HL-60 (cell line): ENCODE measurements at regions not wholly inside any gene's neighbourhood (a gene's known extent, or its start where the extent isn't known, plus 50 kb on each side); places are given as distances from the start of the nearest gene placed in this dataset.

ENCODE experiments used
- DNase-seq, 2 experiments: peaks; one replicate each; pipeline ENCODE4 v3.0.0-alpha.2; 2010 to 2020; ENCODE audit warnings: low read depth in 1 of 2, low spot score in 1 of 2
- H3K27ac ChIP-seq: fragments of 250-450 bp; sonication (Bioruptor Pico); replicated peaks from 2 replicates; pipeline ENCODE4 v1.5.1; 2020; ENCODE audit warnings: mild to moderate bottlenecking, moderate library complexity
- H3K27me3 ChIP-seq: fragments of 250-450 bp; sonication (Bioruptor Pico); 2 replicates; pipeline ENCODE4 v1.5.1; 2021; ENCODE audit warnings: mild to moderate bottlenecking, moderate library complexity; ENCODE audit not compliant: insufficient read depth, poor library complexity, severe bottlenecking
- H3K4me3 ChIP-seq: replicated peaks from 2 replicates; pipeline ENCODE4 v1.5.1; 2011; ENCODE audit warnings: mild to moderate bottlenecking, control low read depth, low read length; ENCODE audit not compliant: insufficient read depth
- GABPA ChIP-seq: IDR thresholded peaks from 2 replicates; pipeline ENCODE4 v1.6.1; 2012; ENCODE audit warnings: low read depth
- POLR2AphosphoS5 ChIP-seq: IDR thresholded peaks from 2 replicates; pipeline ENCODE4 v1.6.1; 2012; ENCODE audit warnings: low read depth
- SPI1 ChIP-seq: IDR thresholded peaks from 2 replicates; pipeline ENCODE4 v1.6.1; 2012; ENCODE audit warnings: low read depth, mild to moderate bottlenecking, borderline replicate concordance
- TF ChIP-seq, protein P1 (sequence below): IDR thresholded peaks from 2 replicates; pipeline ENCODE4 v1.6.1; 2012; ENCODE audit warnings: low read depth; ENCODE audit not compliant: insufficient replicate concordance
- TF ChIP-seq, protein P2 (sequence below): IDR thresholded peaks from one replicate; pipeline ENCODE4 v1.5.1; 2011; ENCODE audit warnings: low read length, control low read depth, inconsistent platforms; ENCODE audit not compliant: insufficient read depth

DNA sequence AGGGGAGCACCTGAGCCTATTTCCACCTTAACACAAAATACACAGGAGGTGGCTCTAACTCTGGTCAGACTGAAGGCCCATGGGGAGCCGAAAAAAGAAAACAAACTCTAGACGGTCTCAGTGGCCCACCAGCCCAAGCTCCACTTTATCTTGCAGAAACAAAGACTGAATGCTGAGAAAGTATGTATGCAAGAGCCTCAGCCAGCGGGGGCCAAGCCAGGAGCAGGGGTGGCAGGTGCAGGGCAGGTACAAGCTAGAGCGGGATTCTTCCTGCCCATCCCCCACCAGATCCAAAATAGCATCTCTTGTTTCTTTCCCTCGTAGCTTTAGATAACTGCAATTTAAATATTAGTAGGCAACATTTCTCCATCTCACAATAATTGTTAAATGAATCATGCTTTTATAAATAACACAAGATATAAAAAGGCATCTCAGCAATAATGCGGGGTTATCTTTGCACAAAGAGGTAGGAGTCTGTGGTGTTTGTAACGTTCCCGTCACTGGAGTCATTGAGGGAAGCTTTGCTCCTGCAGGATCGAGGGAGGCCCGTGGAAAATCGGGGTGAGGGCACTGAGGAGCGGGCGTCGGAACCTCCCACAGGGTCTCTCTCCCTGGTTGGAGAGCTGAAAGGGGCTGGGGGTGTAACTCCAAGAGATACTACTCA is 418.0 kb downstream of the SHANK2 start:
- TF ChIP-seq SPI1 (no peak), GABPA (no peak), POLR2AphosphoS5 (no peak)
- TF ChIP-seq, protein P1, sequence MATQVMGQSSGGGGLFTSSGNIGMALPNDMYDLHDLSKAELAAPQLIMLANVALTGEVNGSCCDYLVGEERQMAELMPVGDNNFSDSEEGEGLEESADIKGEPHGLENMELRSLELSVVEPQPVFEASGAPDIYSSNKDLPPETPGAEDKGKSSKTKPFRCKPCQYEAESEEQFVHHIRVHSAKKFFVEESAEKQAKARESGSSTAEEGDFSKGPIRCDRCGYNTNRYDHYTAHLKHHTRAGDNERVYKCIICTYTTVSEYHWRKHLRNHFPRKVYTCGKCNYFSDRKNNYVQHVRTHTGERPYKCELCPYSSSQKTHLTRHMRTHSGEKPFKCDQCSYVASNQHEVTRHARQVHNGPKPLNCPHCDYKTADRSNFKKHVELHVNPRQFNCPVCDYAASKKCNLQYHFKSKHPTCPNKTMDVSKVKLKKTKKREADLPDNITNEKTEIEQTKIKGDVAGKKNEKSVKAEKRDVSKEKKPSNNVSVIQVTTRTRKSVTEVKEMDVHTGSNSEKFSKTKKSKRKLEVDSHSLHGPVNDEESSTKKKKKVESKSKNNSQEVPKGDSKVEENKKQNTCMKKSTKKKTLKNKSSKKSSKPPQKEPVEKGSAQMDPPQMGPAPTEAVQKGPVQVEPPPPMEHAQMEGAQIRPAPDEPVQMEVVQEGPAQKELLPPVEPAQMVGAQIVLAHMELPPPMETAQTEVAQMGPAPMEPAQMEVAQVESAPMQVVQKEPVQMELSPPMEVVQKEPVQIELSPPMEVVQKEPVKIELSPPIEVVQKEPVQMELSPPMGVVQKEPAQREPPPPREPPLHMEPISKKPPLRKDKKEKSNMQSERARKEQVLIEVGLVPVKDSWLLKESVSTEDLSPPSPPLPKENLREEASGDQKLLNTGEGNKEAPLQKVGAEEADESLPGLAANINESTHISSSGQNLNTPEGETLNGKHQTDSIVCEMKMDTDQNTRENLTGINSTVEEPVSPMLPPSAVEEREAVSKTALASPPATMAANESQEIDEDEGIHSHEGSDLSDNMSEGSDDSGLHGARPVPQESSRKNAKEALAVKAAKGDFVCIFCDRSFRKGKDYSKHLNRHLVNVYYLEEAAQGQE = no peak
- TF ChIP-seq, protein P2, sequence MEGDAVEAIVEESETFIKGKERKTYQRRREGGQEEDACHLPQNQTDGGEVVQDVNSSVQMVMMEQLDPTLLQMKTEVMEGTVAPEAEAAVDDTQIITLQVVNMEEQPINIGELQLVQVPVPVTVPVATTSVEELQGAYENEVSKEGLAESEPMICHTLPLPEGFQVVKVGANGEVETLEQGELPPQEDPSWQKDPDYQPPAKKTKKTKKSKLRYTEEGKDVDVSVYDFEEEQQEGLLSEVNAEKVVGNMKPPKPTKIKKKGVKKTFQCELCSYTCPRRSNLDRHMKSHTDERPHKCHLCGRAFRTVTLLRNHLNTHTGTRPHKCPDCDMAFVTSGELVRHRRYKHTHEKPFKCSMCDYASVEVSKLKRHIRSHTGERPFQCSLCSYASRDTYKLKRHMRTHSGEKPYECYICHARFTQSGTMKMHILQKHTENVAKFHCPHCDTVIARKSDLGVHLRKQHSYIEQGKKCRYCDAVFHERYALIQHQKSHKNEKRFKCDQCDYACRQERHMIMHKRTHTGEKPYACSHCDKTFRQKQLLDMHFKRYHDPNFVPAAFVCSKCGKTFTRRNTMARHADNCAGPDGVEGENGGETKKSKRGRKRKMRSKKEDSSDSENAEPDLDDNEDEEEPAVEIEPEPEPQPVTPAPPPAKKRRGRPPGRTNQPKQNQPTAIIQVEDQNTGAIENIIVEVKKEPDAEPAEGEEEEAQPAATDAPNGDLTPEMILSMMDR = no peak
- DNase-seq = no peak
- Histone ChIP-seq H3K27ac (no peak overlapping the region), H3K4me3 (no peak overlapping the region), H3K27me3 (no peaks in the 10 kb centered on the region)

DNA sequence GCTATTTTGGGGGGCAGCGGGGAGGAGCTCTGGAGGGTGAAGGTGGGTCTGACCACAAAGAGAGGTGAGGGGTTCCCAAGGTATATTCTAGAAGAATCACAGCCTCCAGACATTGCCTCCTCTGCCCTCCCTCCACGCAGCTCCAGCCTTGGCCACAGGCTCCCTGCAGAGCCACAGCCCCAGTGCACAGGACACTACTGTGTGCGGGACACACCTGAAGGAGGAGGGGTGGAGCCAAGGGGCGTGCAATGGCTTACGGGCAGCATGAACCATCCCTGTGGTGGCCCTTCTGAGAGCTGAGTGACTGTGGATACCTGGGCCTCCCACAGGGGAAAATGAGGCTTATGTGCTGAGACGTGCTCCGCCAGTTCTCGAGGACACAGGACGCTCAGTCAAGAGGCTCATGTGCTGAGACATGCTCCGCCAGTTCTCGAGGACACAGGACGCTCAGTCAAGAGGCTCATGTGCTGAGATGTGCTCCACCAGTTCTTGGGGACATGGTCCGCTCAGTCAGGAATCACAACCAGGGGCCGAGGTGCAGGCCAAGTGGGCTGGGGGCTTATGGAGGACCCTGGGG is 417.3 kb downstream of the SHANK2 start:
- TF ChIP-seq GABPA (no peak), SPI1 (no peak), POLR2AphosphoS5 (no peak)
- TF ChIP-seq, protein P2 = no peak
- TF ChIP-seq, protein P1 = no peak
- no peak for DNase-seq
- H3K27me3 ChIP-seq = no peaks in the 10 kb centered on the region

DNA sequence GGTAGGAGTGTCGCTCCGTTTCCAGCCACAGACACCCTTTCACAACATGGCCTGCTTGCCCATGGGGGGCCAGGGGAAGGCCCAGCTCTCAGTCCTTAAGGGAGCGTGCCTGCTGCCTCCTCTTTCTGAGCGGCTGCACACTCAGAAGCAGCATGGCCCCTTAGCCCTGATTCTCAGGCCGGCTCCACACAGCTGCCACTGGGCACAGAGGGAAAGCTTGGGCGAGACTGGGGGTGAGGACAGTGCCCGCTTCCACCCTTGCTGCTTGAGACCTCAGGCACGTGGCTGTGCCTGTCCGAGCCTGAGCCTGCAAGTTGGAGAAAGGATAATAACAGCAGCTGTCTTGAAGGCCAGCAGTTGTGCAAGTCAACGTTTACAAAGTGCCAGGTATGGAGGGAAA is 416.3 kb downstream of the SHANK2 start:
- H3K27me3 ChIP-seq = no peaks in the 10 kb centered on the region
- H3K27ac ChIP-seq = no peak overlapping the region
- TF ChIP-seq GABPA = no peak
- TF ChIP-seq, protein P1 = no peak
- no peak for TF ChIP-seq POLR2AphosphoS5
- TF ChIP-seq SPI1 = no peak
- TF ChIP-seq, protein P2 = no peak
- DNase-seq = no peak
- no peak overlapping the region for H3K4me3 ChIP-seq

More for the DNA sequence above, 417.3 kb downstream of the SHANK2 start:
- Histone ChIP-seq H3K4me3 (no peak overlapping the region), H3K27ac (no peak overlapping the region)
